Osteoblast (primary cell): ENCODE measurements at regions not wholly inside any gene's neighbourhood (a gene's known extent, or its start where the extent isn't known, plus 50 kb on each side); places are given as distances from the start of the nearest gene placed in this dataset.

Experiments used
- DNase-seq: peaks from one replicate; pipeline ENCODE4 v3.0.0; 2011; ENCODE audit warnings: low spot score, mixed read lengths; ENCODE audit not compliant: insufficient read length; ENCODE audit errors: missing footprints
- H2AFZ ChIP-seq: 2 replicates; pipeline ENCODE4 v1.6.0; 2011; ENCODE audit warnings: mild to moderate bottlenecking, low read length
- H3K27ac ChIP-seq: 2 replicates; pipeline ENCODE4 v1.5.1; 2011; ENCODE audit warnings: mild to moderate bottlenecking, low read depth, low read length, moderate library complexity
- H3K27me3 ChIP-seq: 2 replicates; pipeline ENCODE4 v1.6.0; 2012; ENCODE audit warnings: mild to moderate bottlenecking, control low read depth, inconsistent platforms, low read length, moderate library complexity; ENCODE audit not compliant: insufficient read depth
- H3K36me3 ChIP-seq: 2 replicates; pipeline ENCODE4 v1.5.1; 2011; ENCODE audit warnings: mild to moderate bottlenecking, low read length, control low read depth, moderate library complexity; ENCODE audit not compliant: insufficient read depth
- H3K4me1 ChIP-seq: 2 replicates; pipeline ENCODE4 v1.5.1; 2011; ENCODE audit warnings: mild to moderate bottlenecking, low read length, control low read depth, moderate library complexity; ENCODE audit not compliant: insufficient read depth
- H3K4me2 ChIP-seq: 2 replicates; pipeline ENCODE4 v1.6.0; 2011; ENCODE audit warnings: mild to moderate bottlenecking, low read length; ENCODE audit not compliant: insufficient read depth
- H3K4me3 ChIP-seq: fragments of 200-600 bp; sonication (generic); 3 replicates; pipeline ENCODE4 v1.5.1; 2012; ENCODE audit warnings: mild to moderate bottlenecking, low read length, inconsistent platforms; ENCODE audit not compliant: insufficient read depth
- H3K79me2 ChIP-seq: 2 replicates; pipeline ENCODE4 v1.6.0; 2012; ENCODE audit warnings: mild to moderate bottlenecking, low read length, control low read depth, inconsistent platforms; ENCODE audit not compliant: insufficient read depth
- H3K9me3 ChIP-seq: 2 replicates; pipeline ENCODE4 v1.5.1; 2011; ENCODE audit warnings: low read depth, low read length, control low read depth
- H4K20me1 ChIP-seq: 2 replicates; pipeline ENCODE4 v1.6.0; 2012; ENCODE audit warnings: mild to moderate bottlenecking, low read length, control low read depth; ENCODE audit not compliant: insufficient read depth
- TF ChIP-seq, protein P1 (sequence below): IDR thresholded peaks from 2 replicates; pipeline ENCODE4 v1.5.1; 2011; ENCODE audit warnings: mild to moderate bottlenecking, low read depth, low read length, moderate library complexity; ENCODE audit errors: extremely low read depth

DNA sequence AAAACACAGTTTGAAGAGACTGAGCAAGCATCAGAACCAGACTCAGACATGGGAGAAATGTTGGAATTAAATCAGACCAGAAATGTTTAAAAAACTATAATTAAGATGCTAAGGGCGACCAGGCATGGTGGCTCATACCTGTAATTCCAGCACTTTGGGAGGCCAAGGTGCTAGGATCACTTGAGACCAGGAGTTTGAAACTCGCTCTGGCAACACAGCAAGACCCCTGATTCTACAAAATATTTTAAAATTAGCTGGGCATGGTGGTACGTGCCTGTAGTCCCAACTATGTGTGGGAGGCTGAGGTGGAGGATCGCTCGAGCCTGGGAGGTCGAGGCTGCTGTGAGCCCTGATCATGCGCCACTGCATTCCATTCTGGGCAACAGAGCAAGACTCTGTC is 160.3 kb downstream of the COPRS start:
- H3K4me3 ChIP-seq, result no peak overlapping the region
- H3K4me2 ChIP-seq, result no peak overlapping the region
- no peak overlapping the region for H2AFZ ChIP-seq
- TF ChIP-seq, protein P1, sequence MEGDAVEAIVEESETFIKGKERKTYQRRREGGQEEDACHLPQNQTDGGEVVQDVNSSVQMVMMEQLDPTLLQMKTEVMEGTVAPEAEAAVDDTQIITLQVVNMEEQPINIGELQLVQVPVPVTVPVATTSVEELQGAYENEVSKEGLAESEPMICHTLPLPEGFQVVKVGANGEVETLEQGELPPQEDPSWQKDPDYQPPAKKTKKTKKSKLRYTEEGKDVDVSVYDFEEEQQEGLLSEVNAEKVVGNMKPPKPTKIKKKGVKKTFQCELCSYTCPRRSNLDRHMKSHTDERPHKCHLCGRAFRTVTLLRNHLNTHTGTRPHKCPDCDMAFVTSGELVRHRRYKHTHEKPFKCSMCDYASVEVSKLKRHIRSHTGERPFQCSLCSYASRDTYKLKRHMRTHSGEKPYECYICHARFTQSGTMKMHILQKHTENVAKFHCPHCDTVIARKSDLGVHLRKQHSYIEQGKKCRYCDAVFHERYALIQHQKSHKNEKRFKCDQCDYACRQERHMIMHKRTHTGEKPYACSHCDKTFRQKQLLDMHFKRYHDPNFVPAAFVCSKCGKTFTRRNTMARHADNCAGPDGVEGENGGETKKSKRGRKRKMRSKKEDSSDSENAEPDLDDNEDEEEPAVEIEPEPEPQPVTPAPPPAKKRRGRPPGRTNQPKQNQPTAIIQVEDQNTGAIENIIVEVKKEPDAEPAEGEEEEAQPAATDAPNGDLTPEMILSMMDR, result no peak
- peaks cover 23% of the 10 kb centered on the region for H3K4me1 ChIP-seq
- no peak overlapping the region for H3K27ac ChIP-seq
- H3K27me3 ChIP-seq, result no peaks in the 10 kb centered on the region
- no peaks in the 10 kb centered on the region for H4K20me1 ChIP-seq
- no peaks in the 10 kb centered on the region for H3K36me3 ChIP-seq
- H3K79me2 ChIP-seq, result no peaks in the 10 kb centered on the region
- no peaks in the 10 kb centered on the region for H3K9me3 ChIP-seq
- no peak for DNase-seq

DNA sequence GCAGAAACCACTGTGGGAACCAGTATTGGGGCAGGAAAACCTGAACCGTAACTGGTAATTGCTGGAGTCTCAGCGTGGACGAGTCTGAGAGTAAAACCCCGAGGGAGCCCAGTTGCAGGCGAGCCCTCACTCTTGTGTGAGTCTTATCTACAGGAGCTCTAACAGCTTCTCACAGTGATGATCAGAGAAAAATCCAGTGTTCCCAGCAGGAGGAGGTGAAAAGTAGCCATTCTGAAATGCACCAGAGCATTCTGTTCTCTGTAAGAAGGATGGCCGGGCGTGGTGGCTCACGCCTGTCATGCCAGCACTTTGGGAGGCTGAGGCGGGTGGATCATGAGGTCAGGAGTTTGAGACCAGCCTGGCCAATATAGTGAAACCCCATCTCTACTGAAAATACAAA is 161.2 kb downstream of the COPRS start:
- H2AFZ ChIP-seq, result peak overlapping the region; percentile 42
- H3K79me2 ChIP-seq, result no peaks in the 10 kb centered on the region
- no peaks in the 10 kb centered on the region for H3K27me3 ChIP-seq
- DNase-seq, result no peak
- no peak overlapping the region for H3K27ac ChIP-seq
- no peak overlapping the region for H3K4me3 ChIP-seq
- no peak overlapping the region for H3K4me2 ChIP-seq
- H4K20me1 ChIP-seq, result no peaks in the 10 kb centered on the region
- no peaks in the 10 kb centered on the region for H3K36me3 ChIP-seq
- TF ChIP-seq, protein P1, result no peak
- H3K4me1 ChIP-seq, result peaks cover 26% of the 10 kb centered on the region
- no peaks in the 10 kb centered on the region for H3K9me3 ChIP-seq

DNA sequence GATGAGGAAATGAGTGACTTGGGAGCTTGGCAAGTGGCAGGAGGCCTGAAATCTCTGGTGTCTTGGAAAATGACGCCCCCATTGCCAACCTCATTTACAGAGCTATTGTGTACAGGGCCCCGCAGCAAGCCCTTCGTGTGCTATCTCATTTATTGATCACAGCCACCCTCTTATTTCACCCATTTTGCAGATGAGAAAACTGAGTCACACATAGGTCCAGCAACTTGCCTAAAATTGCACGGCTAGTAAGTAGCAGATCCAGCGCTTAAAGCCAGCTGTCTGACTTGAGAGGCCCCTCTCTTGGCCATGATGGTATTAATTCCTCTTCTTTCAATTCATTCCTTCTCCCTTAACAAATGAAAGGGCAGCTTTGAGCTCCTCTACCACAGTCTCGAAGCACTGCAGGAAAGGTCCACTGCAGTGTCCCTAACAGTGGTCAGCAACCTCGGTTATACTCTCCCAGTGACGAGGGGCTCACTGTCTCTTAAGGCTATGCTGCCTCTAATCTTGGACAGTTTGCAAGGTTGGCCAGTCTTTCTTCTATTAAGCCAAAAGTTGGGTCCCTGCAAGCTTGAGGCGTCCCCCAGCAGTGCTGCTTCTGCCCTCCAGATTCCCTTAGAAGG is 162.2 kb downstream of the COPRS start:
- peak overlapping the region; percentile 40 for H3K4me2 ChIP-seq
- H2AFZ ChIP-seq, result no peak overlapping the region
- peak overlapping the region; percentile 74 for H3K27ac ChIP-seq

DNA sequence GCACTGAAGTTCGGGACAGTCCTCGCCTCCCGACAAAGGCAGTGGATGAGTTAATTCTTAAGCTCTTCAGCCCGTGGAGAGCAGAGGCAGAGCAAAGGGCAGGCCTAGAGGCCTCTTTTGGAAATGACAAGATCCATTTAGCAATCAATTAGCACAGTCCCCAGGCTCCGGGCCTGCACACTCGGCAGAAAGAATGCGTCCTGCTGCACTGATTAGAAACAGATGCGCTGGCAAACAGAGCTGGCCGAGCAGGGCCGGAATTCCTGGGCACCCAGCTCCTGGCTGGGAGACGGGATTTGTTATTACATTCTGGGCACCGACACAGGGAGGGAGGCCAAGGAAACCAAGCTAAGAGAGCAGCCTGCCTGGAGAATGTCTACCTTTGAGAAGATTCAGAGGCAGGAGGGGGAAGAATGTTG is 162.9 kb downstream of the COPRS start:
- H3K27ac ChIP-seq, result peak overlapping the region; percentile 74
- no peaks in the 10 kb centered on the region for H4K20me1 ChIP-seq
- peak overlapping the region; percentile 40 for H3K4me2 ChIP-seq
- H3K79me2 ChIP-seq, result no peaks in the 10 kb centered on the region
- peaks cover 26% of the 10 kb centered on the region for H3K4me1 ChIP-seq
- DNase-seq, result peak; percentile 95
- H3K27me3 ChIP-seq, result no peaks in the 10 kb centered on the region
- no peak overlapping the region for H3K4me3 ChIP-seq
- H3K9me3 ChIP-seq, result no peaks in the 10 kb centered on the region
- H2AFZ ChIP-seq, result peak overlapping the region; percentile 38
- TF ChIP-seq, protein P1, result peak; percentile 34
- H3K36me3 ChIP-seq, result no peaks in the 10 kb centered on the region

More for the DNA sequence above, 162.2 kb downstream of the COPRS start:
- H3K79me2 ChIP-seq, result no peaks in the 10 kb centered on the region
- H4K20me1 ChIP-seq, result no peaks in the 10 kb centered on the region
- no peaks in the 10 kb centered on the region for H3K36me3 ChIP-seq
- no peak for DNase-seq
- H3K27me3 ChIP-seq, result no peaks in the 10 kb centered on the region
- H3K4me1 ChIP-seq, result peaks cover 26% of the 10 kb centered on the region
- TF ChIP-seq, protein P1, result no peak
- H3K4me3 ChIP-seq, result no peak overlapping the region
- no peaks in the 10 kb centered on the region for H3K9me3 ChIP-seq
